22Rv1 (cell line): ENCODE measurements at regions not wholly inside any gene's neighbourhood (a gene's known extent, or its start where the extent isn't known, plus 50 kb on each side); places are given as distances from the start of the nearest gene placed in this dataset.
"Not testable (repeated sequence)": the region's sequence is repeated elsewhere in the genome, so short reads cannot be mapped to it uniquely, and the experiment has no call there.

Experiments
- CTCF ChIP-seq: fragments of 450-650 bp; IDR thresholded peaks from 2 replicates; pipeline ENCODE4 v1.5.1; 2017; ENCODE audit warnings: mild to moderate bottlenecking
- ZFX ChIP-seq: fragments of 450-650 bp; IDR thresholded peaks from 2 replicates; pipeline ENCODE4 v1.6.1; 2017; ENCODE audit warnings: antibody characterized with exemption, borderline replicate concordance

- not testable (repeated sequence) for TF ChIP-seq CTCF, ZFX
Measured at GRCh38 chr1:56014-56531, 395.4 kb downstream of the OR4F29 start.
